Neural progenitor cell (in vitro differentiated cells): ENCODE measurements at regions not wholly inside any gene's neighbourhood (a gene's known extent, or its start where the extent isn't known, plus 50 kb on each side); places are given as distances from the start of the nearest gene placed in this dataset.

Source experiments
- DNase-seq: peaks from one replicate; pipeline ENCODE4 v3.0.0-alpha.2; 2016; ENCODE audit warnings: low spot score
- H2AFZ ChIP-seq: fragments of 200-600 bp; sonication (generic); replicated peaks from 2 replicates; pipeline ENCODE4 v1.6.1; 2016; ENCODE audit warnings: antibody characterized with exemption
- H3F3A ChIP-seq: fragments of 200-600 bp; sonication (generic); 2 replicates; pipeline ENCODE4 v1.6.1; 2016; ENCODE audit warnings: antibody characterized with exemption, low read depth
- H3K27ac ChIP-seq: fragments of 200-600 bp; sonication (generic); 2 replicates; pipeline ENCODE4 v1.5.1; 2016; ENCODE audit warnings: mild to moderate bottlenecking
- H3K27me3 ChIP-seq: fragments of 200-600 bp; sonication (generic); 2 replicates; pipeline ENCODE4 v1.6.1; 2016; ENCODE audit warnings: mild to moderate bottlenecking, moderate library complexity
- H3K36me3 ChIP-seq: fragments of 200-600 bp; sonication (generic); 2 replicates; pipeline ENCODE4 v1.5.1; 2016
- H3K4me1 ChIP-seq: fragments of 200-600 bp; sonication (generic); 2 replicates; pipeline ENCODE4 v1.6.1; 2016; ENCODE audit warnings: mixed run types
- H3K4me2 ChIP-seq: fragments of 200-600 bp; sonication (generic); 2 replicates; pipeline ENCODE4 v1.6.1; 2016
- H3K4me3 ChIP-seq: fragments of 200-600 bp; sonication (generic); 2 replicates; pipeline ENCODE4 v1.5.1; 2016
- H3K79me2 ChIP-seq: fragments of 200-600 bp; sonication (generic); 2 replicates; pipeline ENCODE4 v1.6.1; 2016; ENCODE audit warnings: low read depth
- H3K9ac ChIP-seq: fragments of 200-600 bp; sonication (generic); 2 replicates; pipeline ENCODE4 v1.6.1; 2016
- H3K9me3 ChIP-seq: fragments of 200-600 bp; sonication (generic); 2 replicates; pipeline ENCODE4 v1.5.1; 2016; ENCODE audit warnings: low read depth
- H4K20me1 ChIP-seq: fragments of 200-600 bp; sonication (generic); 2 replicates; pipeline ENCODE4 v1.6.1; 2016; ENCODE audit warnings: low read depth
- H3K27ac Mint-ChIP-seq: 3 replicates; pipeline ENCODE4 v1.8.0; 2021; ENCODE audit warnings: mixed read lengths
- H3K27me3 Mint-ChIP-seq: 2 replicates; pipeline ENCODE4 v1.8.0; 2022; ENCODE audit warnings: low read depth, mild to moderate bottlenecking, inconsistent platforms, moderate library complexity, mixed read lengths; ENCODE audit not compliant: insufficient read depth
- H3K36me3 Mint-ChIP-seq: 3 replicates; pipeline ENCODE4 v1.8.0; 2021; ENCODE audit warnings: mixed read lengths
- H3K4me1 Mint-ChIP-seq: 3 replicates; pipeline ENCODE4 v1.8.0; 2021; ENCODE audit warnings: mixed read lengths
- H3K4me3 Mint-ChIP-seq: 3 replicates; pipeline ENCODE4 v1.8.0; 2021; ENCODE audit warnings: mild to moderate bottlenecking, moderate library complexity, mixed read lengths
- H3K9me3 Mint-ChIP-seq: 3 replicates; pipeline ENCODE4 v1.8.0; 2020; ENCODE audit warnings: mixed read lengths
- CTCF ChIP-seq: fragments of 200-600 bp; sonication (generic); IDR thresholded peaks from 2 replicates; pipeline ENCODE4 v1.5.1; 2017; ENCODE audit warnings: antibody characterized with exemption, mild to moderate bottlenecking
- EZH2 ChIP-seq: fragments of 200-600 bp; sonication (generic); IDR thresholded peaks from 2 replicates; pipeline ENCODE4 v1.6.1; 2017; ENCODE audit warnings: antibody characterized with exemption, mild to moderate bottlenecking, moderate library complexity
- EZH2phosphoT487 ChIP-seq: fragments of 200-600 bp; sonication (generic); IDR thresholded peaks from 2 replicates; pipeline ENCODE4 v1.6.1; 2017; ENCODE audit warnings: antibody characterized with exemption

DNA sequence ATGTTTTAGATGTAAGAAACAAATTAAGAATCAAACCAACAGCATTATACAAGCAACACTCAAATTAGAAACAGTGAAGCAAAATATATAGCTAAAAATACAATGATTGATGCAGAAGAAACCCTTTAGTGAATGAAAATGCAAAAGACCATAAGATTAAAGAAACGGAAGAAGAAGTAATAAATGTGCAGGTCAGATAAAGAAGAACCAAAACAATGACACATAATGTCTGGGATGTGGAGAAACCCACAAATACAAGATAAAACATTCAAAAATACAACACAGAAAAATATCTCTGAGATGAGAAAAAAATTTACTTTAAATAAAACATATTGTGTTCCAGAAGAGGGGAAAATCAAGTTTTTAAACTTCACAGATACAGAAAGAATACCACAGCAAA is 73.4 kb upstream of the AVPR1A start:
- no peaks in the 10 kb centered on the region for H3K4me1 ChIP-seq
- Mint-ChIP-seq H3K9me3 (no peaks in the 10 kb centered on the region), H3K27ac (no peak overlapping the region), H3K36me3 (no peaks in the 10 kb centered on the region), H3K4me1 (no peaks in the 10 kb centered on the region), H3K27me3 (no peaks in the 10 kb centered on the region), H3K4me3 (no peak overlapping the region)
- no peak overlapping the region for H3K9ac ChIP-seq
- no peak overlapping the region for H3K4me3 ChIP-seq
- TF ChIP-seq CTCF: no peak
- TF ChIP-seq EZH2phosphoT487: no peak
- no peak for TF ChIP-seq EZH2
- no peaks in the 10 kb centered on the region for H3K36me3 ChIP-seq
- no peaks in the 10 kb centered on the region for H3F3A ChIP-seq
- H3K27ac ChIP-seq: no peak overlapping the region
- H3K4me2 ChIP-seq: no peak overlapping the region
- H2AFZ ChIP-seq: no peak overlapping the region
- no peaks in the 10 kb centered on the region for H4K20me1 ChIP-seq
- H3K79me2 ChIP-seq: no peaks in the 10 kb centered on the region
- DNase-seq: no peak
- H3K9me3 ChIP-seq: no peaks in the 10 kb centered on the region
- H3K27me3 ChIP-seq: no peaks in the 10 kb centered on the region

DNA sequence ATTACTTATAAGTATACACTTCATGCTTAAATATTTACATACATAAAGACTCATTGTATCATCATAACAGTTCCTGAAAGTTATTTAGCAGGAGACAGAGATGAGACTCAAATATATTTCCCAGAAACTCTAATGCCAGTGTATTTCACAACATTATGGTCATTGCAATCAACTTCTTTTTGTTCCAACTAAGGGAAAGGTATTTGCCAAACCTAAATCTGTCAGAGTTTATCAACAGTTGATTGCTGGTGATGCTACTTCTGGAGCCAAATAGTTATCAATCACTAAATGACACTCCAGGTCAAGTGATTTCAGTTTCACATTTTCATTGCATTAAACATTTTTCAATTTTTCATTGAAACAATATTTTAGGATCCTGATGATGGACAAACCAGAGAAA is 72.1 kb upstream of the AVPR1A start:
- DNase-seq: no peak

GRCh38 chr12:63222582-63222981 is 71.6 kb upstream of the AVPR1A start:
- H3K4me1 Mint-ChIP-seq: no peaks in the 10 kb centered on the region
- no peaks in the 10 kb centered on the region for H3K27me3 Mint-ChIP-seq
- no peak overlapping the region for H3K4me3 Mint-ChIP-seq
- Histone ChIP-seq H3K36me3 (no peaks in the 10 kb centered on the region), H3K27ac (no peak overlapping the region), H2AFZ (no peak overlapping the region), H3K27me3 (no peaks in the 10 kb centered on the region), H3K4me2 (no peak overlapping the region), H3K9ac (no peak overlapping the region), H3K4me3 (no peak overlapping the region), H3K79me2 (no peaks in the 10 kb centered on the region), H3K9me3 (no peaks in the 10 kb centered on the region), H3F3A (no peaks in the 10 kb centered on the region), H4K20me1 (no peaks in the 10 kb centered on the region), H3K4me1 (no peaks in the 10 kb centered on the region)
- H3K27ac Mint-ChIP-seq: no peak overlapping the region
- no peaks in the 10 kb centered on the region for H3K9me3 Mint-ChIP-seq
- no peak for TF ChIP-seq EZH2phosphoT487
- TF ChIP-seq CTCF: no peak
- TF ChIP-seq EZH2: no peak
- no peaks in the 10 kb centered on the region for H3K36me3 Mint-ChIP-seq
- DNase-seq: no peak

More for the DNA sequence above, 72.1 kb upstream of the AVPR1A start:
- H3F3A ChIP-seq: no peaks in the 10 kb centered on the region
- H3K9me3 Mint-ChIP-seq: no peaks in the 10 kb centered on the region
- no peaks in the 10 kb centered on the region for H3K4me1 ChIP-seq
- H3K4me1 Mint-ChIP-seq: no peaks in the 10 kb centered on the region
- no peaks in the 10 kb centered on the region for H3K27me3 ChIP-seq
- no peak overlapping the region for H3K27ac Mint-ChIP-seq
- H3K4me3 ChIP-seq: no peak overlapping the region
- no peaks in the 10 kb centered on the region for H3K27me3 Mint-ChIP-seq
- no peak overlapping the region for H3K4me2 ChIP-seq
- H3K27ac ChIP-seq: no peak overlapping the region
- H4K20me1 ChIP-seq: no peaks in the 10 kb centered on the region
- H3K36me3 Mint-ChIP-seq: no peaks in the 10 kb centered on the region
- TF ChIP-seq EZH2 (no peak), CTCF (no peak), EZH2phosphoT487 (no peak)
- H3K4me3 Mint-ChIP-seq: no peak overlapping the region
- no peaks in the 10 kb centered on the region for H3K79me2 ChIP-seq
- H3K9ac ChIP-seq: no peak overlapping the region
- no peak overlapping the region for H2AFZ ChIP-seq
- H3K36me3 ChIP-seq: no peaks in the 10 kb centered on the region
- H3K9me3 ChIP-seq: no peaks in the 10 kb centered on the region

GRCh38 chr12:63220921-63221320 is 69.9 kb upstream of the AVPR1A start:
- Mint-ChIP-seq H3K27ac (no peak overlapping the region), H3K4me1 (no peaks in the 10 kb centered on the region), H3K27me3 (no peaks in the 10 kb centered on the region), H3K4me3 (no peak overlapping the region), H3K9me3 (no peaks in the 10 kb centered on the region), H3K36me3 (no peaks in the 10 kb centered on the region)
- Histone ChIP-seq H3K27me3 (no peaks in the 10 kb centered on the region), H3K9me3 (no peaks in the 10 kb centered on the region), H3K27ac (no peak overlapping the region), H3K4me3 (no peak overlapping the region), H3K79me2 (no peaks in the 10 kb centered on the region), H3K4me2 (no peak overlapping the region), H3K4me1 (no peaks in the 10 kb centered on the region), H3K36me3 (no peaks in the 10 kb centered on the region), H3K9ac (no peak overlapping the region), H3F3A (no peaks in the 10 kb centered on the region), H2AFZ (no peak overlapping the region), H4K20me1 (no peaks in the 10 kb centered on the region)
- TF ChIP-seq CTCF: no peak
- TF ChIP-seq EZH2: no peak
- no peak for TF ChIP-seq EZH2phosphoT487
- DNase-seq: no peak
